NOMO-1 treated with DMSO at 0.1 percent for 48 hours (cell line): ENCODE measurements at regions not wholly inside any gene's neighbourhood (a gene's known extent, or its start where the extent isn't known, plus 50 kb on each side); places are given as distances from the start of the nearest gene placed in this dataset.
"Not testable (repeated sequence)": the region's sequence is repeated elsewhere in the genome, so short reads cannot be mapped to it uniquely, and the experiment has no call there.

Experiments
- DNase-seq: peaks from one replicate; lab custom pipeline; 2025; ENCODE audit not compliant: unreplicated experiment; lab: John Stamatoyannopoulos, UW

DNA sequence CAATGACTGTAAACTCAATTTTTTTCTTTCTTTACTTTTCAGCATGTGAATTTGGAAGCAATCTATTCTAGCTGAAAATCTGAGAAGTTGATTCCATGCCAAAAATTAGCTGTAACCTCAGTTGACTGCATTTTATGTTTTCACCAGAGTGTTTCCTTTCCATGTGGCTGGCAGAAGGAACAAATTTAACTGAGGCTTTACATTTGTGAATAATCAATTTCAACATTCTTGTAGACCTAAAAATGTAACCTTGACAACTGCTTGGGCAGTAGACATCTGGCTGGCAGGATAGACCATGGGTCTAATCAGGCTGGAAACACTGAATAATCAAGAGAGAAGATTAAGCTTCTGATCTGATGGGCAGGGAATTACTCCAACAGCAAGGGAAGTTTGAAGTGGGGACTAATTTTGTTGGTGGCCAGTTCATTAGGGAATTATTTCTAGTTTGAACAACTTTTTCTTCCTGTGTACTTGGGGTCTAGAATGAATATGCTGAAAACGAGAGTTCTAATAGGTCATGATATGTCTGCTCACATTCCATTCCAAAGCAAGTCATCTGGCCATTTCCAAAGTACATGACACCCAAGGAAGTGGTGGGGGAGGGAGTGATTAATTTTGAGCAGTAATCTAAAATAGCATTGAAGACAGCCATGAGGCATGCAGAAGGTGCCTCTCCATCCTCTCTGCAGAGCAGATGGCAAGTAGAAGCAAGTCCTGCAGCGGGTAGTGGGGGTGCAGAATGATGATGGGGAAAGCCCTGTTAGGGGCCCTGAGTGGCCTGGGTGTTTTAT, 68.2 kb downstream of the ATP23 start:
- DNase-seq, result no peak

DNA sequence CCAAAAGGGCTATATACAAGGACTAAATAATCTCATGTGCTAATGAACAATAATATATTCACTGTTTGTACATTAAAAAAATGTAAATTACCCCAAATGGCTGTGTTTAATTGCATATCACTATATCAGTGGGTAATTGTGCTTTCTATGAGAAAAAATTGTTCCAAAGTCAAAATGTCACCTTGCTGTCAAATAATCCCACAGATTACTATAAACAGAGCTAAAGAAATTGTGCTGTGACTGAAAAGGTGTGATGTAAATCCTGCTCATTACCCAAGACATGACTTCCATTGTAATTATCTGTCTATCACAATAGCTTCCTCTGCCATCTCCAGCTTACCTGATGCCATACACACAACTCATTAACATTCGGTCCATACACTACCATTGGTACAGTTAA, 70.3 kb downstream of the ATP23 start:
- DNase-seq, result no peak

DNA sequence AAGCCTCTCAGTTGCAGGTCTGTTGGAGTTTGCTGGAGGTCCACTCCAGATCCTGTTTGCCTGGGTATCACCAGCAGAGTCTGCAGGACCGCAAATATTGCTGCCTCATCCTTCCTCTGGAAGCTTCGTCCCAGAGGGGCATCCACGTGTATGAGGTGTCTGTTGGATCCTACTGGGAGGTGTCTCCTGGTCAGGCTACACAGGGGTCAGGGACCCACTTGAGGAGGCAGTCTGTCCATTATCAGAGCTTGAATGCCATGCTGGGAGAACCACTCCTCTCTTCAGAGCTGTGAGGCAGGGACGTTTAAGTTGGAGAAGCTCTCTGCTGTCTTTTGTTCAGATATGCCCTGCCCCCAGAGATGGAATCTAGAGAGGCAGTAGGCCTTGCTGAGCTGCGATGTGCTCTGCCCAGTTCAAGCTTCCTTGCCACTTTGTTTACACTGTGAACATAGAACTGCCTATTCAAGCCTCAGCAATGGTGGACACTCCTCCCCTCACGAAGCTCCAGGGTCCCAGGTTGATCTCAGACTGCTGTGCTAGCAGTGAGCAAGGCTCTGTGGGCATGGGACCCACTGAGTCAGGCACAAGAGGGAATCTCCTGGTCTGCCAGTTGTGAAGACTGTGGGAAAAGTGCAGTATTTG, 81.1 kb downstream of the ATP23 start:
- not testable (repeated sequence) for DNase-seq

DNA sequence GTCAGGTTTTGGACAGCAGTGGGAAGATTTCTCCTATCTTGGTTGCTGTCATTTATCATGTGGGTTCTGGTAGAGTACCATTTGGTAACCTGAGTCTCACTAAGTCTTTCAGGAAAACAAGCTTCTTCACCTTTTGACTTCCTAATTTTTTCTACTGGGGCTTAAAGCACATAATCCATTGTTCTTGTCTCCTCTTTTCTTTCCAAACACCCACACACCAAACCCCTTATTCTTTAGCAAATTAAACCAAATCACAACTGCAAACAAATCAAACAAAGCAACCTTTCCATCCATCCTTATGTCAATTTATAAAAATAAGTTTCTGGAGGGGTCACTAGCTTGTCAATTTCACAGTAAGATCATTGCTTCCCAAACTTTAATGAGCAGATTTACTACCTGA, 84.1 kb downstream of the ATP23 start:
- no peak for DNase-seq

DNA sequence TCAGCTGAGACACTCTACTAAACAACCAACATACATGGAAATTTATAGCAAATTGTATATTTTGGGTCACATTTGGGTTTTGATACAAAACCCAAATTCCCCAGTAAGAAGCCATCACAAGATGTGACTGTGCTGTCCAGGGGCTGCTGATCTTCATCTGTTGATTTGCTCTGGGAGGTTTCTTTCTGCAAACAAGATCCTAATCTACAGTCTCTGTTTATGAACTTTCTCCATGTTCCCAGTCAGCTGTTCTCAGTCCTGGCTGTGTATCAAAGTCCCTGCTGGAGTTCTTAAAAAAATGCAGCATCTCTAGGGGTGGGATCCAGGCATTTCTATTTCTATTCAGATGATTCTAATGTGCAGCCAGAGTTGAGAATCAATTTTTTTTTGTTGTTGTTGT, 85.1 kb downstream of the ATP23 start:
- no peak for DNase-seq

DNA sequence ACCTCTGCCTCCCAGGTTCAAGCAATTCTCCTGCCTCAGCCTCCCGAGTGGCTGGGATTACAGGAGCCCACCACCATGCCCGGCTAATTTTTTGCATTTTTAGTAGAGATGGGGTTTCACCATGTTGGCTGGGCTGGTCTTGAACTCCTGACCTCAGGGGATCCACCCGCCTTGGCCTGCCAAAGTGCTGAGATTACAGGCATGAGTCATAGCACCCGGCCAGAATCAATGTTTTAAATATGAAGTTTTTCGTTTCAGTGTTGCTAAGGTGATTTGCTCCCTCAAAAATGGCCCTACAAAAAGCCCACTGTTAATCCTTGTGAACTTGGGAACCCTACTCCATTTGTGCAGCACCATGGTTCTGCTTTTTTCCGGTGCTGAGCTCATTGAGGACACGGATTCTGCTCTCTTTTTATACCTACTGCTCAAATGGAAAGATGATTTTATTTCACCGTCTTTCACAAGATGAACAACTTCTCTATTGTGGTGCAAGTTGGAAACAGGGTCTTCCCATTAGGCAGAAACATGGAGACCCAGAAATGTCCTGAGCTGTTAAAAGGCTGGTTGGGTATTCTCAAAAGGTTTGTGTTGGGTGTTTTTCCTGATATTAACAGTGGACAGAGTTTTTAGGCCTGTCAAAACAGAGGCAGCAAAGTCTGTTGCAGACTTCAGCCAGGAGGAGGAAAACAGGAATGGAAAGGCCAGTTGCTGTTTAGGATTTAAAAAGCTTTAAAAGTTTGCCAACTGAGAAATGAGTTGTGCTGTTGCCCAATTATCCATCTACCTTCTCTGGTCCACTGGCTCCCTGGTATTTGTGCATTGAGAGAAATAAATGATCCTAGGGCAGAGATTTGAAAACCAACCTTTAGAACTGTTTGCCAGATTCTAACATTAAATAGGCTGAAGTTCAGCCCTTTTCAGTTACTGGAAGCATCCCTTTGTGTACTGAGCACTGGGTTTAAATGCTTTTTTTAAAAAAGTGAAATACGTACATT, 85.8 kb downstream of the ATP23 start:
- no peak for DNase-seq

DNA sequence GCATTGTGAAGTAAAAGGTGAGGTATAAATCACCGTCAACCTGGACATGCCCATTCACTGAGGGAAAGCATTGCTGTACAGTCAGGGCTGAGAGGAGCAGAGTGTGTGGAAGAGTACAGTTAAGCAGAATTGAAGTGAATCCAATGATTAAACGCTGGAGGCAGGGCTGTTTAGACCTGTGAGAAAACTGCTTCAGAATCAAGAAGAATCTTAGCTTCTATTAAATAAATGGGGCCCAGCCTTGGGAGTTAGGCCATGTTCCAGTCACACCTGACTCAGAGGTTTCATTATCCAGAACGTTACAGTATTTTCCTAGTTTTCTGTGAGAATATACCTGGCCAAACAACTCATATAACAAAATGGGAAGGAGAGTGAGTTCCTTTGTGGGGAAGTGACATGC, 86.9 kb downstream of the ATP23 start:
- no peak for DNase-seq

DNA sequence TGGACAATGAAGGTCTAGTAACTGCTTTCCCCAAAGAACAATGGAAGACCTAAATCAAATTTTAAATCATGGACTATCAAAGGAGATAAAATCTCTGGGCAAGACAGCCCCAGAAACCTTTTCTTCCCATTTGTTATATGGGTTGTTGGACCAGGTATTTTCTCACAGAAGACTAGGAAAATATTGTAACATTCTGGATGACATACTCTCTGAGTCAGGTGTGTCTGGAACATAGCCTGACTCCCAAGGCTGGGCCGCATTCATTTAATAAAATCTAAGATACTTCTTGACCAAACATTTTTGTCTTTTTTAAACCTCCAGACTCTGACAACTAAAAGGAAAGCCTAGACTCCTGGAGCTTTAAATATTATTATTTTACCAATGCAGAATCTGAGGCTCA, 87.9 kb downstream of the ATP23 start:
- DNase-seq, result no peak

DNA sequence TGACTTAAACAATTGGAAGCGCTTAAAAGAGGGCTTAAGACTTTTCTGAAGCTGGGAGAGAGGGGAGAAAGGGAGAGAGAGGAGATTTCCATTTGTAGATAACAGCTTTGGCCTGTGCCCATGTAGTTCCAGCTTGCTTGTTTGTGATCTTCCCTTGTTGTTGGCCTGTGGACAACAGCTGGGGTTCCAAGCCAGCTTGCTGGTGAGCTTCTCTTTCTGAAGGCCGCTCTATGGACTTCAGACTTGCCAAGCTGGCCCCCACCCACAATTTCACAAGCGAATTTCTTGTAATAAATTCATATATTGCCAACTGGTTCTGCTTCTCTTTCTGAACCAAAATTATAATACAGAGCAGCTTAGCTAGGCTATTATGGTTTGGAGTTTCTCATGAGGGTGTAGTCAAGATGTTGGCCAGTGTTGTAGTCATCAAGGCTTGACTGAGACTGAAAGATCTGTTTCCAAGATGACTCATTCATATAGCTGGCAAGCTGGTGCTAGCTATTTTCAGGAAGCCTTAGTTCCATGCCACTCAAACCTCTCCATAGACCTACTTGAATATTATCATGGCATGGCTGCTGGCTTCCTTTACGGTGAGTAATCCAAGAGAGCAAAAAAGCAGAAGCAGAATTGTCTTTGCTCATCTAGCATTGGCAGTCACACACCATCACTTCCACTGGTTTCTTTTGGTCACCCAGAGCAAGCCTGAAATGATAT, 89.4 kb downstream of the ATP23 start:
- peak; percentile 16 for DNase-seq

DNA sequence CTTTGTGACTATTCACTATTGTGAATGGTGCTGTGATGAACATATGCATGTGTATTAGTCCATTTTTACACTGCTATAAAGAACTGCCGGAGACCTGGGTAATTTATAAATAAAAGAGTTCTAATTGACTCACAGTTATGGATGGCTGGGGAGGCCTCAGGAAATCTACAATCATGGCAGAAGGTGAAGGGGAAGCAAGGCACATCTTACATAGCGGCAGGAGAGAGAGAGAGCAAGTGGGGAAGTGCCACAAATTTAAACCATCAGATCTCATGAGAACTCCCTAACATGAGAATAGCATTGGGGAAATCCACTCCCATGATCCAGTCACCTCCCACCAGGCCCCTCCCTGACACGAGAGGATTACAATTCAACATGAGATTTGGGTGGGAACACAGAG, 90.8 kb downstream of the ATP23 start:
- DNase-seq, result no peak

DNA sequence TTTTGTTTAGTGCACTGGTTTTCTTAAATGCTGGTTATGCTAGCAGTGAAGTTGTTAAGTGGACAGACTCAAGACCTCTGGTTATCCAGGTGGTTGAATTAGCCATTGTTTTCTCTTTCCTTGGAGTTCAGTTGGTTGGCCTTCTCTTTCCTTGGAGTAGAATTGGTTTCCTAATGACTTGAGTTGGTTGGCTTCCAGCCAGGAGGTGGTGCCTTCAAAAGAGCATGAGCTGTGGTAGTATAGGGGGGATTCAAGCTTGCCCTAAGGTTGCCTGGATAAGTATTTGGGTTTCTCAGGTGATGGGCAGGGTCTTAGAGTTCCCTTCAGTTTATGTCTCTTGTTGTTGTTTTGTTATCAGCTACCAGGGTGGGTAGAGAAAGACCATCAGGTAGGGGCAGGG, 92.5 kb downstream of the ATP23 start:
- no peak for DNase-seq

DNA sequence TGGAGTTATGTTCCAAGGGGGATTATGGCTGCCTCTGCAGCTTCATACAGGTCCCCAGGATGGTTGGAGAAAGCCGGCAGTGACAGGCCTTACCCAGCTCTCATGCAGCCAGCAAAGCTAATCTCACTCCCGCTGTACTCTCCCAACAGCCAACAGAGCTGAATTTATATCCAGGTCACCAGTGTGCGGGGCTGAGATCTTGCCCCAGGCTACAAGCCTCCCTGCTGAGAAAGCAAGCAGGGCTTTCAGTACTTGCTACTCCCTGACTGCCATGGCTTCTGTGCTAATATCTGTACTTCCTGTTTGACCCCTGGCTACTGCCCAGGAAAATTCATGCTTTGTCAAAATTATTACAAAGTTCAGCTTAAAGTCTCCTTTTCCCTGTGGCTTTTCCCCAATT, 92.9 kb downstream of the ATP23 start:
- no peak for DNase-seq

DNA sequence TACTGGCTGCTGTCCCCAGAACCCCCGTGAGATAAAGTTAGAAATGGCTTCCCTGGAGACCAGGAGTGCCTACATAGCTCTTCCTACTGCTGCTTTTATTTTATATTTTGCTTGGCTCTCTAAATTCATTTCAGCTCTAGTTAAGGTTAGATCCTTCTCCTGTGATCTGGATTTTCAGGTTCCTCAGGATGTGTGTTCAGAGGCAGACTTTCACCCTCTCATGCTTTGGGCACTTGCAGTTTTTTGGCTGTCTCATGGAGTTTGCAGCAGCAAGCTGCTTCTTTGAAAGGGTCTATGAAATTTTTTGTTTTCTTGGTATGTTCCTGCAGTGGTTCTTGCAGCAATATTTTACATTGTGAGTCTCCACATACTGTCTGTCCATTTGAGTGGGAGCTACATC, 93.3 kb downstream of the ATP23 start:
- no peak for DNase-seq

DNA sequence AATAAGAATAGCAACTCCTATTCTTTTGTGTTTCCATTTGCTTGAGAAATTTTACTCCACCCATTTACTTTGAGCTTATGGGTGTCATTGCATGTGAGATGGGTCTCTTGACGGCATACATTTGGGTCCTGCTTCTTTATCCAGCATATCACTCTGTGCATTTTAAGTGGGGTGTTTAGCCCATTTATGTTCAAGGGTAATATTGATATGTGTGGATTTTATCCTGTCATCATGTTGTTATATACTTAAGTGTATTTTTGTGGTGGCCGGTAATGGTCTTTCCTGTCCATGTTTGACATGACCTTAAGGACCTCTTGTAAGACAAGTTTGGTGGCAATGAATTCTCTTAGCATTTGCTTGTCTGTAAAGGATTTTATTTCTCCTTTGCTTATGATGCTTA, 100.1 kb downstream of the ATP23 start:
- DNase-seq, result no peak

DNA sequence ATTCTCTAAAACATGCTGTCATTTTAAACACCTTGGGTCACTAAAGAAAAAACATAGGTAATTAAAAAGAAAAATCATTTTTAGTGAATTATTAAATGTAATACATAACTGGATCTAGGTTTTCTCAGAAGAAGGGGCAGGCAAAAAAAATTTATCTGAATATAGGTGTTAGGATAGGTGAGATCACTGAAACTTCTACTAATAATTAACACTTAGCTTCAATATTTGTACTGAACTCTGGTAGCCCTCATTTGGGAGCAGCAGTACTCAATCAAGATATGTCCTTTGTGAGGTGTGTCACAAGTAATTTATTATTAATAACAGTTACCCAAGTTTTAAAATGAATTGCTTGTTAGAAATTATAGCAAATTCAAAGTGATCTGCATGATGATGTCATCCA, 103.6 kb downstream of the ATP23 start:
- no peak for DNase-seq

DNA sequence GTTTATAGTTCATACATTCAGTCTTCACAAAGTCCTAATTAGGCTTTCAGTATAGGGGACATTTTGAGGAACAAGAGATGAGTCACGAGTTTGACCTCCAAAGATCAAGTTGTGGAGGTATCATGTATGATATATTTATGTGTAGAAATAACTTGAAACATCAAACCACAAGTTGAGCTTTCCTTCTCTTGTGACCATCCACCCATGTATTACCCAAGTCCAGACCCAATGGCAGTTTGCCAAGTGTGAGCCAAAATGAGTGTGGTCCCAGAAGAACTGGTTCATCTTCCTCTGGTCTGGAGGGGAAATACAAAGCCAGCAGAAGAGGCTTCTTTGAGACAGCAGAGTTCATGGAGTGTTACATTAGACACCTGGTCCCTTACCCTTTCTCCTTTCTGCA, 104.9 kb downstream of the ATP23 start:
- peak; percentile 96 for DNase-seq

DNA sequence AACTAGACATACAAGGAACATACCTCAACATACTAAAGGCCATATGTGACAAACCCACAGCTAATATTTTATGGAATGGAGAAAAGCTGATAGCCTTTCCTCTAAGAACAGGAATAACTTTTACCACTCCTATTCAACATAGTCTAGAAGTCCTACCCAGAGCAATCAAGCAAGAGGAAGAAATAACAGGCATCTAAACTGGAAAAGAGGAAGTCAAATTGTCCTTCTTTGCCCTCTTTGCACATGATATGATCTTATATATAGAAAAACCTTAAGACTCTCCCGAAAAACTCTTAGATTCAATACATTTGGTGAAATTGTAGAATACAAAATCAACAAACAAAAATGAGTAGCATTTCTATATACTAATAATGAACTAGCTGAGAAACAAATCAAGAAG, 110.0 kb downstream of the ATP23 start:
- peak; percentile 30 for DNase-seq

DNA sequence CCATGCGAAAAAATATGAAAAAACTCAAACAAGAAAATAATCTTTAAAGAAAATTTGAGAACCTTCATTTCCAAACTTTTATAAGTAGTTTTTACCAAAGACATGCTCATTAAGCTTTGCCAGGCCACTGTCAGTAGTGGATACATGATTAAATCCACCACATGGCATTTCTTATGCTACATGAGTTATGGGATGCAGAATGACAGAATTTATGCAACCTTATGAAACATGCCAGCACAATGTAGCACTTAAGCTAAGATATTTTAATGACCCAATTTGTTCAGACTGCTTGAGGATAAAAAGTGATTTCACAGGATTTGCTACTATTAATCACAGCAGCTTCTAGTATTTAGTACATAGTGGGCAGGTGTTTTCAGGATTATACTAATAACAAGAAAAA, 123.3 kb downstream of the ATP23 start:
- no peak for DNase-seq

DNA sequence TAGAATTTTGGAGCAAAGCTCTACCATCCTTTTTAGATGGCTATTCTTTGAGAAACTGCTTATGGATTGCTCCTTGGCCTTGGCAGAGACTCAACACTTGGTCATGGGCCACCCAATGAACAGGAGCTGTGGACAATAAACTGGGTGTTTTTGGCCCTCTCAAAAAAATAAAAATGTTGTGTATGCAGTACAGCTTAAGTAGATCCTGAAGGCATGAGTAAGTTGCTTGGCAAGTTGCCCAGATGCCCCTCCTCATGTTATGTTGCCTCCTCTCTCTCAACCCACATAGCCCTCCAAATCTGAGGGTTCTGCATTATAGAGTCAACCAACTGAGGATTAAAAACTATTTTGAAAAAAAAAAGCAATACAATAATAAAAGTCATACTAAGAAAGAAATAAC, 124.9 kb downstream of the ATP23 start:
- DNase-seq, result no peak

DNA sequence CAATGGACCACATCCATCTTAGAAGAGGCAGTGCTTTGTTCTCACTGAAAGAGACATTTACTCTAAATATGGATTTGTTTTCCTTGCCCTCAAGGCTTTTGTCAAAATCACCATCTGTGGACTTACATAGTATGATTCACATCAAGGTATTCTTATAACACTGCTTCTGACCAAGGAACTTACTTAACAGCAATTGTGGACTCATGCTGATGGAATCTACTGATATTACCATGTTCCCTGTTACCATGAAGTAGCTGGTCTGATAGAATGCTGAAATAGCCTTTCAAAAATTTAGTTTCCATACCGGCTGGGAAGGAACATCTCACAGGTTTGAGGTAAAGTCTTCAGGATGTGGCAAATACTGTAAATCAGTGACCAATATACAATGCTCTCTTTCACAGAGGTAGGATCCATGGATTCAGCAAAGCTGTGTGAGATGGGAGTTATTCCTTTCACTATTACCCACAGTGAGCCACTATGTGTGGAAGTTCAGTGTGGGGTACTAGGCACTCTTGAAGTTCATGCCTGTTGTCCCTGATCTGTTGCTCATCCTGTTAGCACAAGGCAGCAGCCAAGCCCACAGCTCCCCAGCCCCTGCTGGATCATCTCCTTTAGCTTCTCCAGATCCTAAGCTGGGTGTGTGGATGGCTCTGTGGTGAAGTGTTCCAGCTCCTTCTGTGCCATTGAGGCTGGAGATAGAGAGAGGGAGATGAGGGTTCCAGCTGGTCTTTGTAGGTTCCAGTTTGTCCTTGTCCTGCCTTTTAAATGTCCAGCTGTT, 126.4 kb downstream of the ATP23 start:
- no peak for DNase-seq
